Hematopoietic multipotent progenitor cell (in vitro differentiated cells): ENCODE measurements at regions not wholly inside any gene's neighbourhood (a gene's known extent, or its start where the extent isn't known, plus 50 kb on each side); places are given as distances from the start of the nearest gene placed in this dataset.
"Not testable (repeated sequence)": the region's sequence is repeated elsewhere in the genome, so short reads cannot be mapped to it uniquely, and the experiment has no call there.

Experiments
- DNase-seq, 3 donors: peaks; one replicate each; pipeline ENCODE4 v3.0.0-alpha.2; 2011 to 2015; ENCODE audit warnings: low read depth in 2 of 3, low spot score in 2 of 3

DNA sequence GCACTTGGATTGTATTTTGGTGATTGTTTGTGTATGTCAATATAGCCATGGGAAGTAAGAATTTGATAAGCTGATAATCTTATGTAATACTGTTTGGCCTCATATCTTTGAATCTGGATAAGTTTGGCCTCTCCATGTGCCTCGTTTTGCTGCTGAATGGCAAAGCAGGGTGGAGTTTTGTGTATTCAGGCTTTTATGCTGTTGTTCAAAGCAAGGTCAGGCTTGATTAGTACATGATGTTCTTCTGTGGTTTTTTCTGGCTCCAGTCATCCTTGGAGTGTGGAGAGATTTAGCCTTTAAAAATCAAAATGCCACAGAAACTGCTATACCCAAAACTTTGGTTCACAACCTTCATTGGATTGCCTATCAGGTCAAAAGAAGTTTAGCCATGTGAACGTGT, 728.9 kb upstream of the GJE1 start:
- no peak for DNase-seq

- no peak for DNase-seq
Observed at GRCh38 chr6:141403103-141403502, 729.6 kb upstream of the GJE1 start.

DNA sequence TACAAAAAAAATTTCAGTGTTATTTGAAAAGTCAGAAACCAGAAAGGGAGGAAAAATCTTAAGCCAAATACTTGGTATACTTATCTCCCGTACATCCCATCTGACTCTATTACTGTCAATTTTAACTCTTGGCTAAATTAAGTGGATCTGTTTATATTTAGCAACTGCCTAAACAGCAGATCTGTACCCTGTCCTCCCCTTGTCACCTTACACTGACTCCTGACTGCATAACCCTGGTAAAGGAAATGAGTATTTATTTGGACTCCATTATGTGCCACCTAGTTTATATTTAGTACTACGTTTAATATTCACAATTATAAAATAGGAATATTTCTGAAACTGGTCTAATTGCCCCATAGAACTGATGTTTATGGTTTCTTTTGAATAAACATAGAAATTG, 730.2 kb upstream of the GJE1 start:
- DNase-seq = no peak

DNA sequence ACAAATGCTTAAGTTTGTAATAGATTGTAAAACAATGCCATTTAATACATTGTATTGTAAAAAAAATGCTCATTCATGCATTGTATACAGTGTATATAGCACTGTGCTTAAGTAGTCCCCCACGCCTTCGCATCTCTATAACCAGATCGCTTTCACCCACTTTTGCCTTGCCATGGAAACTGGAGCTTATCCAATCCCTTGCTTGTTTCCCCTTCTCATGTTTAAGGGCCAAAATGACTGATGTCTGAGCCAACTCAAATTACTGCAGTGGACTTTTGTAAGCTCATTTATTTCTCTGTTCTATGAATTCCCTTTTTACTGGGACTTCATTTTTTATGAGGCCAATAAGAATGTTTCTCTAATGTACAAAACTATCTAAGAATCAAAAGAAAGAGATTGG, 730.9 kb upstream of the GJE1 start:
- DNase-seq = no peak

- no peak for DNase-seq
Observed at GRCh38 chr6:141401168-141401567, 731.6 kb upstream of the GJE1 start.

DNA sequence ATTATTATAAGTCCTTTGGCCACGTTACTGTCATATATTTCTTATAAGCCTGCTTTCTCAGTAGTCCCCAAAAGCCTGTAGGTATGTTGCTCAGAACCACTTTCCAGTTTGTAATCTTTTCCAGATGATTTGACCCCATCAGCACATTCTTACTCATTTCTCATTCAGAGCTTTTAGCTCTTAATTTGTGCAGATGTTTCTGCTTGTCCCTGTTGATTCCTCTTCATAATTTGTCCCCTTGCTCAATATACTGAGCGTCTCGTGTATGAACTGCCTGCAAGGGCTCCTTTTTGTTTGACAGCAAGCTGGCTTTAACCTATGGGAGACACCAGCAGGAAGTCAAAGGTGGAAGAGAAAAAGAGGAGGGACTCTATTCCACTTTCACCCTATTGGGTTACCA, 733.8 kb upstream of the GJE1 start:
- no peak for DNase-seq

DNA sequence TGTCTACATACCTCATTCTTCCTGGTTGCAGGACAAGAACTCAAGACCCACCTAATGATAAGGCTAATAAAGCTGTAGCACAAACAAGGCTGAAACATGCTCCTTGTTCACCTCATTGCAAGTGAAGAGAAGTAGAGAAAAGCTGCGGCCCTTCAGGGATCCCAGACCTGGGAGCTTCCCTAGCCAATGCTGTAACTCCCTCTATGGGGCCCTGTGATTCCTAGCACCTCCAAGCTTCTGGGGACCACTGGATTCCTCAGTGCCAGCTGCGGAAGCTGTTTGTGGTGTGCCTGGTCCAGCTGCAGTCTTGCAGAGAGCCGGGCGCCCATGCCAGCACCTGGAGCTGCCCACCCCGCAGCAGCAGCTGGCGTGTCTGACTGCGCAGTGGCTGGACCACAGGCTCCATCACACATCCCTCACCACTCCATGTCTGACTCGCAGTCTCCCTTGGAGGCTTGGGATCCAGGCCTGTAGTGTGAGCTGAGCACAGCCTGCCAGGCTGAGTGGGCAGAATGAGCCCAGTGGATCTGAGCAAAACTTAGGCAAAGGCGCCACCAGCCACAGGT, 737.2 kb upstream of the GJE1 start:
- DNase-seq = no peak

DNA sequence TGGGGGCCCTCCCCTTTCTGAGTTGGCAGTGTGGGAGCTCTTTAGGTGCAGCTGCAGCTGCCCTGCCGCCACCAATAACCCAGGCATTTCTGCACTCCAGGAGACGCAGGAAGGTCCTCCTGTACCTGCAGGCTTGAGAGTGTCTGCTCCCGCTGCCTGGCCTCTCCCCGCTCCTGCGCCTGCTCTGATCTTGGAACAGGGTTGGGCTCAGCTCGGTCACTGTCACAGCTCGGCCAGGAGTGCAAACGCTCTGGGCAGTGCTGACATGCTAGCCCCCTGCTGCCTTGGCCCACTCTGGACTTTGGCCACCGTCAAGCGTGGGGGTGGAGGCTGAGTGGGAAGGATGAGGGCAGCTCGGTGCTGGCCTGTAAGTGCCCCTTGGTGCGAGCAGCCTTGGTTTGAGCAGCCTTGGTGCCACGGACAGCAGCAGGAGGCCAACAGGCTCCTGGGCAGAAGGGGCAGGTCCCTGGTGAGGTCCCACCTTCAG, 738.1 kb upstream of the GJE1 start:
- no peak for DNase-seq

- no peak for DNase-seq
Observed at GRCh38 chr6:141394125-141394536, 738.6 kb upstream of the GJE1 start.

- DNase-seq = no peak
Observed at GRCh38 chr6:141393405-141394124, 739.2 kb upstream of the GJE1 start.

DNA sequence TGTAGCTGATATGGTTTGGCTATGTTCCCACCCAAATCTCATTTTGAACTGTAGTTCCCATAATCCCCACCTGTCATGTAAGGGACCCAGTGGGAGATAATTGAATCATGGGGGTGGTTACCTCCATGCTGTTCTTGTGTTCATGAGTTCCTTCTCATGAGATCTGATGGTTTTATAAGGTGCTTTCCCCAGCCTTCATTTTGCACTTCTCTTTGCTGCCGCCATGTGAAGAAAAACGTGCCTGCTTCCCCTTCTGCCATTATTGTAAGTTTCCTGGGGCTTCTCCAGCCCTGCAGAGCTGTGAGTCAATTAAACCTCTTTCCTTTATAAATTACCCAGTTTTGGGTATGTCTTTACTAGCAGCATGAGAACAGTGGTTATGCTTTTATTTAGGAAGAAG, 741.6 kb upstream of the GJE1 start:
- DNase-seq = not testable (repeated sequence)

- DNase-seq = no peak
Observed at GRCh38 chr6:141388666-141389065, 744.1 kb upstream of the GJE1 start.

DNA sequence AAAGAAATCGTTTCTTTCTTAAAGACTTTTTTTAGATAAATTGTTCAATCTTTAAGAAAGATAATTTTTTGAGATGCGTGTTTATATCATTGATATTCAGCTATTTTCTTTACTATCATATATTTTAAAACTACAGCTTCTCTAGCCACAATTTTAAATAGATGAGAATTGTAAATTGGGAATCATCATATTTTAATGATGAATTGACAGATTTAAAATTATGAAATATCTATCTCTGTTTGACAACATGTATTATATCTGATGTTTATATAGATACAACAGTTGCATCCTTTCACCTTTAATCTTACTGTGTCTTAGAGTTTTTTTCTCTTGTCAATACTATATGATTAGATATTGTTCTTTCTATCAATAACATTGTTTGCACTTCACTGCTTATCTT, 762.3 kb upstream of the GJE1 start:
- DNase-seq = no peak

GRCh38 chr6:141366796-141367195, 765.9 kb upstream of the GJE1 start:
- DNase-seq = not testable (repeated sequence)

- no peak for DNase-seq
Observed at GRCh38 chr6:141364694-141365093, 768.0 kb upstream of the GJE1 start.

DNA sequence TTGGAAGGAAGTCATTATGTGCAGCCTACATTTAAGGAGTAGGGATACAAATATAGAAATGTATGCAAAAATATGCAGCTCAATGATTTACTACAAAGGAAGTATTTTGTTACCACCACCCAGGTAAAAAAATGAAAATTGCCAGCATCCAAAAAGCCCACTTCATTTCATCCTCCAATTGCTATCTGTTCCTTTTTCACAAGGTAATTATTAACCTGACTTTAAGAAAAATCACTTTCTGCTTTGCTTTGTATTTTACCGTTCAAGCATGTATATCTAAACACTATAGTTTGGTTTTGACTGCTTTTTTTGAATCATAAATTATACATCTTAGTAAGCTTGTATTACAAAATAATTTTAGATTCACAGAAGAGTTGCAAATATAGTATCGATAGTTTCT, 768.5 kb upstream of the GJE1 start:
- no peak for DNase-seq

DNA sequence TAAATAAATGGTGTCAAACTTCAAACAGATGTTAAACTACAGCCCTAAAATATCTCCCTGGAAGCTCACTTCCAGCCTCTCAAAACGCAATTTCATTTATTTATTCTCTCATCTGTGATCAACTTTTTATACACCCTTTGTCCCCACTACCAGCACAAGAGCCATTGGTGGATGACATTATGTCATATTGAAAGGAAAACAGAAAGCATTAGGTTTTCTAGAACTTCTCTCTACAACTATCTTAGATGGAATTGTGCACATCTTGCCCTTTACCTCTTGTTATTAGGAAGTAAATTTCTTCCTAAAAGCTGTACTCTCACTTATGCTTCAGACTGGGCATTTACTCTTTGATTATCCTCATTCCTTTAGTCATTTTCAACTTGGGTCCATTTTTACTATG, 771.2 kb upstream of the GJE1 start:
- no peak for DNase-seq

DNA sequence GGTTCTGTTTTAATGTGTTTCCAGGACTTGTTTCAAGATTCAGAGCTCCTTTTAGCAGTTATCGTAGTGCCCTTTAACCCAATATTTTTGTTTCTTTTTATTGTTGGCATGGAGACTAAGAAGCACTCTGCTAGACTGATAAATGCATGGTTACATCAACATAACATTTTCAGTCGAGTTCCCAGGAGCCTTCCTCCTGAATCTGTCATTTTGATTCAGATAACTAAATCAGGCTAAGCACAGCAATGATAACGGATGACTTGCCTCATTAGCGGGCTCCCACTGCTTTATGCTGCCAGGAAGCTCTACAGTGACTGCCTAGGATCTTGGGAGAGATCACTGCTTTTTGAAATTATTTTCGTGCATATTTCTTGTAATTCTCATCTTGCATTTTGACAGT, 772.8 kb upstream of the GJE1 start:
- DNase-seq = peak in 1 of 3 donors; percentile 1

- DNase-seq = no peak
Observed at GRCh38 chr6:141354191-141354955, 778.4 kb upstream of the GJE1 start.

- no peak for DNase-seq
Observed at GRCh38 chr6:141351721-141352120, 781.0 kb upstream of the GJE1 start.

- DNase-seq = no peak
Observed at GRCh38 chr6:141349710-141350109, 783.0 kb upstream of the GJE1 start.
